ENCODE measurements at regions not wholly inside any gene's neighbourhood (a gene's known extent, or its start where the extent isn't known, plus 50 kb on each side); places are given as distances from the start of the nearest gene placed in this dataset.

DNA sequence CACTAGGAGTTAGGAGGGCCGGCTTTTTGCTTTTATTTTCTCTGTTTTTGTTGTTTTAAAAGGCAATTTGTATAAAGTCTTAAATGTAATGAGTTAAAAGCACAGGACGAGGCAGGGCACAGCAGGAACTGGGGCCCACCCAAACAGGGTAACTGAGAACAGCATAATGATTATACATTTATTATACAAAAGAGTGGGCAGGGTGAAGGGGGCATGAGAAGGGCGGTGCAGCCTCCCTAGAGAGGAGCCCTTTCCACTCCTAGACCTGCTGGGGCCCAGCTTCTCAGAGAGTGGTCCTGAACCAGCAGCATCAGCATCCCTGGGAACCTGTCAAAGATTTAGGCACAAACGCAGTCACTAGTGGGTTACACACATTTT is 438.0 kb downstream of the AGTPBP1 start:
- TF ChIP-seq, protein P1, sequence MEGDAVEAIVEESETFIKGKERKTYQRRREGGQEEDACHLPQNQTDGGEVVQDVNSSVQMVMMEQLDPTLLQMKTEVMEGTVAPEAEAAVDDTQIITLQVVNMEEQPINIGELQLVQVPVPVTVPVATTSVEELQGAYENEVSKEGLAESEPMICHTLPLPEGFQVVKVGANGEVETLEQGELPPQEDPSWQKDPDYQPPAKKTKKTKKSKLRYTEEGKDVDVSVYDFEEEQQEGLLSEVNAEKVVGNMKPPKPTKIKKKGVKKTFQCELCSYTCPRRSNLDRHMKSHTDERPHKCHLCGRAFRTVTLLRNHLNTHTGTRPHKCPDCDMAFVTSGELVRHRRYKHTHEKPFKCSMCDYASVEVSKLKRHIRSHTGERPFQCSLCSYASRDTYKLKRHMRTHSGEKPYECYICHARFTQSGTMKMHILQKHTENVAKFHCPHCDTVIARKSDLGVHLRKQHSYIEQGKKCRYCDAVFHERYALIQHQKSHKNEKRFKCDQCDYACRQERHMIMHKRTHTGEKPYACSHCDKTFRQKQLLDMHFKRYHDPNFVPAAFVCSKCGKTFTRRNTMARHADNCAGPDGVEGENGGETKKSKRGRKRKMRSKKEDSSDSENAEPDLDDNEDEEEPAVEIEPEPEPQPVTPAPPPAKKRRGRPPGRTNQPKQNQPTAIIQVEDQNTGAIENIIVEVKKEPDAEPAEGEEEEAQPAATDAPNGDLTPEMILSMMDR (IDR thresholded peaks at IDR 0.05; ENCODE audit: insufficient read depth, low read length): no peak
- TF ChIP-seq SPI1 (IDR thresholded peaks at IDR 0.05; ENCODE audit: borderline replicate concordance, low read depth) (no peak), REST (IDR thresholded peaks at IDR 0.05; ENCODE audit: insufficient replicate concordance, low read depth) (no peak), POLR2AphosphoS5 (IDR thresholded peaks at IDR 0.05; ENCODE audit: low read depth) (no peak)

All from HL-60 (cell line).